Fibroblast of villous mesenchyme (primary cell): ENCODE measurements at regions not wholly inside any gene's neighbourhood (a gene's known extent, or its start where the extent isn't known, plus 50 kb on each side); places are given as distances from the start of the nearest gene placed in this dataset.

Source experiments
- DNase-seq: peaks from one replicate; pipeline ENCODE4 v3.0.0-alpha.2; 2010; ENCODE audit warnings: low read depth
- H3K4me3 ChIP-seq: 2 replicates; pipeline ENCODE4 v1.5.1; 2011; ENCODE audit warnings: low read depth, mild to moderate bottlenecking, low read length
- CTCF ChIP-seq: IDR thresholded peaks from 2 replicates; pipeline ENCODE4 v1.5.1; 2012; ENCODE audit warnings: low read depth, mild to moderate bottlenecking, low read length; ENCODE audit not compliant: insufficient read depth

- no peak for DNase-seq
- TF ChIP-seq CTCF = no peak
- H3K4me3 ChIP-seq = no peak overlapping the region
These were observed 57.1 kb upstream of the ADRA1D start for GRCh38 chr20:4306206-4306605.

- H3K4me3 ChIP-seq = no peak overlapping the region
- DNase-seq = no peak
- no peak for TF ChIP-seq CTCF
These were observed 56.0 kb upstream of the ADRA1D start for GRCh38 chr20:4305091-4305490.

- no peak for DNase-seq
- no peak overlapping the region for H3K4me3 ChIP-seq
- TF ChIP-seq CTCF = no peak
These were observed 55.5 kb upstream of the ADRA1D start for GRCh38 chr20:4304601-4305000.

GRCh38 chr20:4303136-4303535 lies 54.0 kb upstream of the ADRA1D start:
- no peak for TF ChIP-seq CTCF
- no peak for DNase-seq
- H3K4me3 ChIP-seq = no peak overlapping the region

- DNase-seq = no peak
- TF ChIP-seq CTCF = no peak
These were observed 51.8 kb upstream of the ADRA1D start for GRCh38 chr20:4300921-4301320.

GRCh38 chr20:4300401-4300800 lies 51.3 kb upstream of the ADRA1D start:
- no peak overlapping the region for H3K4me3 ChIP-seq
- no peak for DNase-seq
- TF ChIP-seq CTCF = no peak

More at GRCh38 chr20:4300921-4301320, 51.8 kb upstream of the ADRA1D start:
- no peak overlapping the region for H3K4me3 ChIP-seq

- peak; percentile 29 for DNase-seq
- no peak overlapping the region for H3K4me3 ChIP-seq
- no peak for TF ChIP-seq CTCF
These were observed 50.7 kb upstream of the ADRA1D start for GRCh38 chr20:4299773-4300172.
